HPDE6-E6E7 (cell line): ENCODE measurements at regions not wholly inside any gene's neighbourhood (a gene's known extent, or its start where the extent isn't known, plus 50 kb on each side); places are given as distances from the start of the nearest gene placed in this dataset.
"Not testable (repeated sequence)": the region's sequence is repeated elsewhere in the genome, so short reads cannot be mapped to it uniquely, and the experiment has no call there.

Source experiments
- DNase-seq: peaks from one replicate; pipeline ENCODE4 v3.0.0; 2011; ENCODE audit warnings: missing footprints; ENCODE audit errors: extremely low spot score

DNA sequence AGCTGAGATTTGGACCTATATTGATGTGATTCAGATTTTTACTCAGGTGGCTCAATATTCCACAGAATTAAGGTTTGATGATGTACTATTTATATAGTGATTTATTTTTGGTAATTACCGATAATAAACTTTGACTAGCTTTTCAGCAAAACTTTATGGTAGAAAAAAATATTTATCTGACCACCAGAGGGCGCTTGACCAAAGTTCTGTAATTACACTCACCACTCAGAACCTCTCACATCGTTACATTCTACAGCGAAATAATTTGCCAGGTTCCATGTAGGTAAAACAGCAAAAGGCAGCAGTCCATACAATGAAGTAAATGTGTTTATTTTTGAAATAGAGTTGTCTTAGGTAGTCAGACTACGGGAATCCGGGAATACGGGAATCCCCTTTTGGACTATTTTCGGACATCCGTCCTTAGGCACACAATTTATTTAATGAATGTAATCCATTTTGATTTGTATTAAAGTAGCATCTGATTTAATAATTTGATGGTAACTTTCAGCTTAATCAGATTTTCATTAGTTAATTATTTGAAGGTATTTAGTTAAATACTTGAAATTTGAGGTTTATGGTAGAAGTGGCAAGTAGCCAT lies 143.0 kb upstream of the DDHD1 start:
- no peak for DNase-seq

DNA sequence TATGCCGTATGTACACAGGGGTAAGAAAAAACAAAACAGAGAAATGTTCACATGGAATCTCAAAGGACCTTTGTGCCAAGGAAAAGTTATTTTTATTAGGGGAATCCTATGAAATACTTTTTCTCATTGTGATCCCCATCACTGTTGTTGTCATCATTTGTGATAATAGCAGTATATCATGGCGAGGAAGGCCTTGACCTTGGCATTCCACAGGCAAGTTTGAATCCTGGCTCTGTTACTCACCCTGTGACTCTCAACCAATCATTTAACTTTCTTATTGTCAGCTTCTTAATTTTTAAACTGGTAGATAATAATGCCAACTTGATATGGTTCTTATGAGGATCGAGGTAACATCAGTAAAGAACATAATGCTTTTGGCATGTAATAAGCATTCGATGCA lies 142.2 kb upstream of the DDHD1 start:
- DNase-seq = no peak

DNA sequence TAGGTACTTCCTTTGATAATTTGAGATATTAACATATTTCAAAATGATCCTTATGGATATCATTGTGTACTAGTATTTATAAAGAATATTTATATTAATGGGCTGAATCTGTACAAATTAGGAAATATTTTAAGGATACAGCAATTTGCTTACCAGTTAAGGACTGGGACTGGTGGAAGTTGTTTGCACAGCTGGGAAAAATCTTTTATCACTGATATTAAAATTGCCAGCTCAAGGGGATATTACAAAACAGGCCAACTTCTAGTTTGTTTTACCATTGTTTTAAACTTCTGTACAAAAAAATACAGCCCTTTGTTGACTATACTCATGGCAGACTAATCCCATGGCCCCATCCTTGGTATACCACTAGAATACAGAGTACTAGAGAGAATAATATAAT lies 133.2 kb upstream of the DDHD1 start:
- DNase-seq = no peak

DNA sequence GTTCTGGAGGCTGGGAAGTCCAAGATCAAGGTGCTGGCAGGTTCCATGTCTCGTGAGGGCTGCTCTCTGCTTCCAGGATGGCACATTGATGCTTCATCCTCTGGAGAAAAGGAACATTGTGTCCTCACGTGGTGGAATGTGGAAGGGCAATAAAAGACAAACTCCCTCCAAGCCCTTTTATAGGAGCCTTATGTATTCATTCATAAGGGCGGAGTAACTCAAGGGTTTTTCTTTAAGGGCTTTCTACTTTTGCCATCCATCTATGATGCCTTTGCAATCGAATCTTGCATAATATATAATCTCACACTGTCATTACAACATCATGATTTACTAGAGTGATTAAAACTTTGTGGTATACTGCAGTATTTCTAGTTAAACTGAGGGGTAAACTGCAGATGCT lies 132.7 kb upstream of the DDHD1 start:
- DNase-seq = no peak

DNA sequence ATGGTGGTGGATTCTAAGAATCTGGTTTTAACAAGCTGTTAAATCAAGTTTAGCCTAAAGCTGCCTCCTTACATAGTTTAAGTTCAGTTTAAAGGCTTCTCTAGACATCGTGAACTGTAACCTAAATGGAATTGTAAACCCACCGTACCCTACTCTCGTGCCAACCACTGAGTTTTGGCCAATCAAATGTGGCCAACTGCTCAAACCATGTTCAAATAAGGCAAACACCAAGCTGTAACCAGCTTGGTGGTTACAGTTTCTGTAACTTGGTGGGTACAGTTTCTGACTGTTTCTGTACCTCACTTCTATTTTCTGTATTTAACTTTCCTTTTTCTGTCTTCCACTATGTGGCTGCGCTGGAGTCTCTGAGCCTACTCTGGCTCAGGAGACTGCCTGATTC lies 131.9 kb upstream of the DDHD1 start:
- no peak for DNase-seq

DNA sequence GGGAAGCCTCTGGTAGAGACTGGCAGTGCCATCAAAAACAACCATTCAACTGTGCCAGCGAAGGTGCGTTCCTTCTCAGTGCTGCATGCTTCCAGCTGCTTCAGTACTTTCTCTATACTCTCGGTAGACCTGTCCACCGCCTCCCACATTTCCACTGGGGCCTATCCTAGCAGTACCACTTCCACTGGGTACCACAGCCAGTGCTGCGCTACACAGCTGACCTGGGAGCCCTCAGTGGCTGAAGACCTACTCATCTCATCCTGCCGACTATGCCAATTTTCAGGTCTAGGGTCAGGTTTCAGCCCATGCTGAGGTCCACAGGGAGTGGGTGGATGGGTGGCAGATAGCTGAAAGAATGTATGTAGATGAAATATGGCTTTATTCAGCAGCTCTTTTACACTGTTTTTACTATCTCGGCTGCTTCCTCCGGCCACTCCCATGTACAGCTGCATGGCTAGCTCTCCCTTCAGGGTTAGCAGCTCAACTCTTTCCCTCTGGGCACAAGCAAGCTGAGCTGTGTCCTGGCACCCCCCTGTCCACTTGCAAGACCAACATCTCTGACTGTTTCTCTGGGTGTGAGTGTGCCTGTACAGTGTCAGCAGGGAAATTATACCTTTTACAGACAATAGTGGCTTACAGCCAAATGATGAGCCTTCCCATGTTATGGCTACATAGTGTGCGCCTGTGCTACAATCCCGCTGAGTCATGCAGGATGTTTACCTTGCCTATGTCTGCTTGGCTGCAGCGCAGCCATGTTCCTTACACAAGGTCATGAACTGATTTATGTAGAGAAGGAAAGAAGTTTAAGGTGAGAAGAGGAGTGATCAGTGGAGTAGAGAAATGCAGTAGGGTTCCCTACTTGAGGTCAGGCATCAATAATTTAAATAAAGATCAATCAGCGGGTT lies 125.7 kb upstream of the DDHD1 start:
- DNase-seq = no peak

DNA sequence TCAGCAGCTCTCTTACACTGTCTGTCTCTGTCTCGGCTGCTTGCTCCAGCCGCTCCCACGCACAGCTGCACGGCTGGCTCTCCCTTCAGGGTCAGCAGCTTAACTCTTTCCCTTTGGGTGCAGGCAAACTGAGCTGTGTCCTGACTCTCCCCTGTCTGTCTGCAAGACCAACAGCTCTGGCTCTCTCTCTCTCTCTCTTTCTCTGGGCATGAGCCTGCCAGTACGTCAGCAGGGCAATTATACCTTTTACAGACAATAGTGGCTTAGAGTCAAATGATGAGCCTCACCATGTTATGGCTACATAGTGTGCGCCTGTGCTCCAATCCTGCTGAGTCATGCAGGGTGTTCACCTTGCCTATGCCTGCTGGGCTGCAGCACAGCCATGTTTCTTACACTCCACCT lies 120.5 kb upstream of the DDHD1 start:
- DNase-seq = no peak

DNA sequence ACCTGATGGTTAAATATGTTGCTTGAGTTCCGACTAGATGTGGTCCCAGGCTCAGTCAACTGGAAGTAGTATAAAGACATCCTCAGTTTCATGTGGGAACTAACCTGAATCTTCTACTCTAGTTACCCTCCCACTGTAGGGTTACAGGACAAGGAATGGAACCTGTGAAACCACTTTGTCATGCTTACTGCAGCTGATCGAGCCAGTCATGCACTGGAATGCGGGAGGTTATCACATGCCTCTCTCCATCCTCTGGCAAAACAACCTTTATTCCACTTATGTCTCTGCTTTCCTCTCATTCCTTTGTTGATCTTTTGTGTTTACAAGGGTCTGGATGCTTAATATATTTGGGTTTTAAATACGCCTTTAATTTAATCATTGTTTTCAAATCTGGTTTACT lies 111.9 kb upstream of the DDHD1 start:
- no peak for DNase-seq

DNA sequence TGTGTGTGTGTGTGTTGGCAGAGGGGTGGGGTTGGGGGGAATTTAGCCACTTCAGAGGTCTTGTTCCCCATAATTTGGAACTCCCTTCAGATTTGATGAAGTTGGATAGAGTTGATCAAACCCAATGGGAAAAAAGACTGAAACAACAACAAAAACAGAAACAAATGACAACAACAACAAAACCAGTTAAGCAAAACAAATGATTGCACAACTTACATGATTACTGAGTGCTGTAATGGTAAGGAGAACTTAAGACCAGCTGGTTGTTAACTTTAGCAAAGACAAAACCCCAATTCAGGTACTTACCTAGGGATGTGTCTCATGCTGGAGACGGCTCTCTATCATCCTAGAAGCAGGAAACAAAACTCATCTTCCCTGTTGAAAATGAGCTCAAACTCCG lies 107.8 kb upstream of the DDHD1 start:
- DNase-seq = no peak

DNA sequence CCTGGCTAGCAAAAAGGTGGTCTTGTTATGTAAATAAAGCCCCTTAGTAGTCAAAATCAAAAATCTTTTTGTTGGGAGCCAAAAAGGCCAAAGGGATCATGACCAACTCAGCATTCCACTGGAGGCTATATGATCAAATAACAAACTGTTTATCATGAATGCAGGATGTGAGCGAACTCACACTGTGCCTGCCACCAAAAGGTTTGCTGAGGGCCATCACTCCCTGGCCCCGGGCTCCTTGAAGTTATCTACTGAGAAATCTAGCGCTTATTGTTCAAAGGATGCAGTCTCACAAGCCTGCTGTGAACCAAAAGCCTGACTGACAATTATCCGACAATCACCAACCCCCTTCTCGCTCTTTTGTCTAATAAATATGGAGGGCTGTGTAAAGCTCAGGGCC lies 107.2 kb upstream of the DDHD1 start:
- DNase-seq = no peak

DNA sequence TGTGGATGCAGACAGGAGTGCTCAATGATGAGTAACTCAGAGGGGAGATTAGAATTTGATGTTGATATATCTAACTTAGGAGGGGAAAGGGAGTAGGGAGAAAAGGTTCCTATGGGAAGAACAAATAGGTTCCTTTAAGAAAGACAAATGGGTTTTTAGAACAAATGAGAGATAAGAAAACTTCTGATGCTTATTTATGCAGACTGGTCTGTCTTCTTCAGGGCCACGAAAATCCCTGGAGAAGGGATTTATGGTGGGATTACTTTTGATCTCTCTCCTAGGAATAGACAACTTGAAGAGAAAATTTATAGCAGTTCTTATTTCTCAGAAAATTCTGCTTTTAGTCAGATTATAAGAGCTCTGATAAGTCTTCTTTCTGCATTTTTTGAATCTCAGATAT lies 99.0 kb upstream of the DDHD1 start:
- DNase-seq = no peak

DNA sequence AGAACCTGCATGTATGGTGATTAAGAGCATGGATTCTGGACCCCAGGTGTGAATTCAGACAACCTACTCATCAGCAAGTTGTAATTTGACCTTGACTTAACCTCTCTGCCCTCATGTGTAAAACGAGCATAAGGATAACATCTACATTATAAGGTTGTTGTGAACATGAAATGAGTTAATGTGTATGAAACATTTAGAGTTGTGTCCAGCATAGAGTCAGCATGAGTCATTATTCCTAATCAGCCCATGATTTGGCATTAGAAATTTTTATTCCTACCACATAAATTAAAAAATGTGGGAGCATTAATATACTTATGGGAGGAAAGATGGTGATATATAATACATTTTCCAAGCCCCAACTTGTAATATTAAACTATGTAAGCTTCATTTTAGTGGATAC lies 95.9 kb upstream of the DDHD1 start:
- no peak for DNase-seq

DNA sequence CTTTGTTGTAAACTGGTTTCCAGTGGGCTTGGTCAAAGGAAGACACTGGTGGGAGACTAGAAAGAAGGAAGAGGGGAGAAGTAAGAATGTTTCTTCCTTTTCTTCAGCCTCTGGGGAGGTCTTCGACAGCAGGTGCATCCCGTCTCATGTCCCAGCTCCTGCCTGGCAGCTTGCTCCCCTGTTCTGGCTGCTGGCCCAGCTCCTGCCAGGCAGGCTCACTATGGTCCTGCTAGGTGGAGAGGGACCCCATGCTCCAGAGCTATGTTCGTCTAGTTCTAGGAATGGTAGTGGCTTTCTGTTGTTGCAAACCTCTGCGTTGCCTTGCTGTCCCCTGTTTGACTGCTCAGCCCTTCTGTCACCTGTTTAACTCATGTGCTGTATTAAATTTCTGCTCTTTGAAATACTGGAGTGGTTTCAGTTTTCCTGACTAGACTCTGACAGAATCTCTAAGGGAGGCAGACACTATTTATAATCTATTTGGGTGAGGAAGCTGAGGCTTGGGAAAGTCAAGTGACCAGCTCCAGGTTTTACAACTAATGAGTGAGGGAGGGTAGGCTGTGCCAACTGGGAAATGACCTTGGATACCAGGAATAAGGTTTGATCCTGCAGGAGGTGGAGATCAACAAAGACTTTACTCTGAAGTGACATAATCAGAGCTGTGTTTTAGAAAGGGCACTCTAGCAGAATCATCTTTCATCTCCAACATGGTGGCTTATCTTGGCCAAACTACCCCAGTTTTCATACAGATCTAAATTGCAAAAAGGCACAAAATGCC lies 94.7 kb upstream of the DDHD1 start:
- DNase-seq = no peak

DNA sequence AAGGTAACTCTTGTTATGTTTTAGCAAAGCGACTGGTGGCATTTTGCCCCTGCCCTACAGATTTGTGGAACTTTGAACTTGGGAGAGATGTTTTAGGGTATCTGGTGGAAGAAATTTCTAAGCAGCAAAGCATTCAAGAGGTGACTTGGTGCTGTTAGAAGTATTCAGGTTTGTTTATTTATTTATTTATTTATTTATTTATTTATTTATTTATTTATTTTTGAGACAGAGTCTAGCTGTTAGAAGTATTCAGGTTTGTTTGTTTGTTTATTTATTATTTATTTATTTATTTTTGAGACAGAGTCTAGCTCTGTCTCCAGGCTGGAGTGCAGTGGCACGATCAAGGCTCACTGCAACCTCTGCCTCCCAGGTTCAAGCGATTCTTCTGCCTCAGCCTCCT lies 89.8 kb upstream of the DDHD1 start:
- DNase-seq = not testable (repeated sequence)

DNA sequence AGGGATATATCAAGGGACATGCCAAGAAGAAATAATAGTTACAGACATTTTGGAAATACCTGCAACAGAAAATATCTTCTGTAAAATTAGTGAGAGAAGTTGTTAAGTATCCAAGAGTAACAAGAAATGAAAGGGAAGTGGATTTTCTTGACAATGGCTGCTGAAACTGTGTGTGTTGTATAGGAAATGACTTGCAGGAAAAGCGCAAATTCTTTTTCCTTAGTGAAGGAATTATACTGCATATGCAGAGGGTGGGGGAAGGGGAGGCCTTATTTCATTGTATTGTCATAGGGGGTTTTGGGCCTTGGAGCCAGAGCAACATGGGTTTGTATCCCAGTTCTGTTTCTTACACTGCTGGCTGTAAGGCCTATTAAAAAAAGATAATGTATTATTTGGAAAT lies 84.4 kb upstream of the DDHD1 start:
- DNase-seq = no peak

DNA sequence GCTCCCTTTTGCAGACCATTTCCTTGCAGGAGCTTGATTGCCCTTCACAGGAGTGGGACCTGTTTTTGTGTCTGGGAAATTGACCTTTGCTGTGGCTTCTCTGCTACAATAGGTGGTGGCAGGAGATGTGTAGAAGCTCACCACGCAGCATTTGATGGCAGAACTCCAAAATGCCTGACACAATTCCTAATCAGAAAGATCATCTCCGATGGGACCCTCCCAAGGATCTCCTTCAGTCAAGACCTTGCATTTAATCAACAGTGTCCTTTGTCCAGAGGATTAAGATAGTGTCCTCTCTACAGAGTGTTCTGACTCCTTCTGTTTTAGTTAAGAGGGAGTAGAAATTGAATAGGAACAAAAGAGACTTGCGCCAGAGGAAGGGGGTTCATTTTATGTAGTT lies 83.6 kb upstream of the DDHD1 start:
- DNase-seq = no peak

DNA sequence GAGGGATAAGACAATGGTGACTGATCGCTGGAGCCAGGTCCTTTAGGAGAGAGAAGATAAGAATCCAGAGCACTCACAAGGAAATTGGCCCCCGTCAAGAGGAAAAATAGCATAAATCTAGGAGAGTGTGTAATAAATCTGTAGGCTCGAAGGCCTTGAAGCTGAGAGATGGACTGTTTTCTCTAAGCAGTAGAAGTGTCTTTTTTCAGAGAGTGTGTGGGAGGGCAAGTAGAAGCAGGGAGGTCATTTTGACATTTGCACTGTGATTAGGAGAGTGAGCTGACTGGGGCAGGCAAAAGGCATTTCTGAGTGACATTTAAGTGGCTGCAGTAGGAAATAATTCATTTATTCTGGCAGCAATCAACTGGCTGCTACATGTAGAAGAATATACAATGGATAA lies 78.0 kb upstream of the DDHD1 start:
- no peak for DNase-seq

DNA sequence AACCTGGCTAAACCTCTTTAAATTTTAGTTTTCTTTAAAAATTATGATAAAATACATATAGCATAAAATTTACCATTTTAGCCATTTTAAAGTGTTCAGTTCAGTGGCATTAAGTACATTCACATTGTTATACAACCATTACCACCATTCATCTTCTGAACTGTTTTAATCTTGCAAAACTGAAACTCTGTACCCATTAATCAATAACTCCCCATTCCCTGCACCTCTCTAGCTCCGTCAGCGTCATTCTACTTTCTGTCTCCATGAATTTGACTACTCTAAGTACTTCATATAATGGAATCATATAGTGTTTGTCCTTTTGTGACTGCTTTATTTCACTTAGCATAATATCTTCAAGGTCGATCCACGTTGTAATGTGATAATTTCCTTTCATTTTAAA lies 75.8 kb upstream of the DDHD1 start:
- no peak for DNase-seq

DNA sequence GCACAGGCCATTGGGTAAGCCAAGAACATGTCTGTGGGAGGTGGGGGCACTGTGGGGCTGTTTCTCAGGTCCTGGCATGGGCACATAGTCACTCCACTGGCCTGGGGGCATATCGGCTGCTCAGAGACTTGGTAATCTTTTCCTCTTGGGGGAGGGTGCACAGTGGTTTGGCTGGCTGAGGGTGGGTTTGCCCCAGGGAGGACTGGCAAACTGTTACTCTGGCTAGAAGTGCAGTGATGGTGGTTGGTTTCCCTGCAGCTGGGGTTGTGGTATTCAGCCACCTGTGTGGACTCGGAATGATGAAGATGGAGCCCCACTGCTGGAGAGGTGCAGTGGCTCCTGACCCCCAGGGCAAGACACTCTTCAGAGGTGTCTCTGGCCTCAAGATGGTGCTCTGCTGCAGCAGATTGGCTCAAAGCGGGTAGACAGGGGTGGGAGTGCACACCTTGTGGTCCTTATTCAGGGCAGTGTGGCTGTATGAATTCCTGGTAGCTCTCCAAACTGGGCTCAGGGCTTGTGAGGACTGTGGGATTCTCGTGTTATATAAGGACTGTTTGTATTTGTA lies 74.1 kb upstream of the DDHD1 start:
- DNase-seq = no peak

DNA sequence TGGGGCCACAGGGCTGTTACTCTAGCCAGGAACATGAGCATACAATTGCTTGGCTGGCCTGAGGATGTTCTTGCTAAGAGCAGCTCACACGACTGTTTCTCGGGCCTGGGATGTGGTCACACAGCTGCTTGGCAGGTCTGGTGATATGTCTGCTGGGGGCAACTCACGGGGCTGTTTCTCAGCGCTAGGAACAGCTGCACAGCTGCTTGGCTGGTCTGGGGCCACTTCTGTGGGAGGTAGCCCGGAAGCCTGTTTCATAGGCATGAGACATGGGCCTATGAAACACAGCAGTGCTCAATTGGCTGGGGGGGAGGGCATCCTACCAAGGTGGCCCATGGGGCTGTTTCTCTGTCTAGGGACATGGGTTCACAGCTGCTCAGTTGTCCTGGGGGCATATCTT lies 73.4 kb upstream of the DDHD1 start:
- DNase-seq = no peak

DNA sequence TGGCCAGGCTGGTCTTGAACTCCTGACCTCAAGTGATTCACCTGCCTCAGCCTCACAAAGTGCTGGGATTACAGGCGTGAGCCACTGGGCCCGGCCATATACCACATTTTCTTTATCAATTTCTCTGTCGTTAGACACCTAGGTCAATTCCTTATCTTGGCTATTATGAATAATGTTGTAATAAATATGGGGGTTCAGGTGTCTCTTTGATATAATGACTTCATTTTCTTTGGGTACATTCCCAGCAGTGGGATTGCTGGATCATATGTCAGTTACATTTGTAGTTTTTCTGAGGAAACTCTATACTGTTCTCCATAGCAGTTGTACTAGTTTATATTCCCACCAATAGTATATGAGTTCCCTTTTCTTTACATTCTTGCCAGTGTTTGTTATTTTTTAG lies 67.8 kb upstream of the DDHD1 start:
- DNase-seq = no peak

DNA sequence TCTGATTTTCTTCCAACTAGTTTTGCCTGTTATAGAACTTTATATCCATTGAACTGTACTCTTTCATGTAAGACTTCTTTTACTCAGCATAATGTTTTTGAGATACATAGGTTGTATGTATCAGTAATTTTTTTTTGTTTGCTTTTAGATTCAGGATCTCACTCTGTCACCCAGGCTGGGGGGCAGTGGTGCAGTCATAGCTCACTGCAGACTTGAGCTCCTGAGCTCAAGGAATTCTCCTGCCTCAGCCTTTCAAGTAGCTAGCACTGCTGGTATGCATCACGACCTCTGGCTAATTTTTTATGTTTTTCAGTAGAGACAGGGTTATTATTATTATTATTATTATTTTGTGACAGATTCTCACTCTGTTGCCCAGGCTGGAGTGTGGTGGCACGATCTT lies 65.0 kb upstream of the DDHD1 start:
- no peak for DNase-seq
